ENCODE measurements at regions not wholly inside any gene's neighbourhood (a gene's known extent, or its start where the extent isn't known, plus 50 kb on each side); places are given as distances from the start of the nearest gene placed in this dataset.

DNA sequence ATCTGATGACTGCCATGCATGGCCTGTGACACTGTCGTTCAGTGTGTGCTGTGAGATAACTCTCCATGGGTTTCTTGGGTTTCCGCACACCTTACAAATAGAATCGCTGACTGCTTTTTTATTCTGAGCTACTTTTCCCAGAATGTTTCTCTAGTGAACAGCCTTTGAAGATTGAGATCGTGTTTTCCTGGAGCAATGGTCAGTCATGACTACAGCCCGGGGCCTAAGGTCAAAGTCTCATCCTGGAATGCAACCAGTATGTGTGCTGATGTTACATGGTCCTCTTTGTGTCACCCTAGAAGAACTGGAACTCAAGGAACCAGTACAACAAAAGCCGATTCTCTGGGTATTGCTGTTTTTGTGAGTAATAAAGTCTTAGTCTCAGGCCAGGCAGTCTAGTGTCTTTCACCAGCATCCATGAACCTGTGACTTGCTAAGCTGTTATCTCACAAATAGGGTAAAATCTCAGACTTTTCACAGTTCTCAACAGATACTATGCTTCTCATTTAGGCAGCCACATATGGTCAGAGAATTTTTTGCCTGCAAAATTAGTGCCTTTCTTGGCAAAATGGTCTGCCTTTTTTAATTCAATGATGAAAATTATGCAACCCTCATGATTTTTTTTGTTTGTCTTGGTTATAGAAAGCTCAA is 124.9 kb upstream of the PIEZO2 start:
- ATAC-seq (no peak), DNase-seq (no peak)
- Histone ChIP-seq H3K9me3 (no peaks in the 10 kb centered on the region), H3K27me3 (no peaks in the 10 kb centered on the region), H3K4me3 (no peak overlapping the region), H3K36me3 (no peaks in the 10 kb centered on the region), H3K27ac (no peak overlapping the region), H3K4me1 (no peaks in the 10 kb centered on the region)
- TF ChIP-seq, protein P1, sequence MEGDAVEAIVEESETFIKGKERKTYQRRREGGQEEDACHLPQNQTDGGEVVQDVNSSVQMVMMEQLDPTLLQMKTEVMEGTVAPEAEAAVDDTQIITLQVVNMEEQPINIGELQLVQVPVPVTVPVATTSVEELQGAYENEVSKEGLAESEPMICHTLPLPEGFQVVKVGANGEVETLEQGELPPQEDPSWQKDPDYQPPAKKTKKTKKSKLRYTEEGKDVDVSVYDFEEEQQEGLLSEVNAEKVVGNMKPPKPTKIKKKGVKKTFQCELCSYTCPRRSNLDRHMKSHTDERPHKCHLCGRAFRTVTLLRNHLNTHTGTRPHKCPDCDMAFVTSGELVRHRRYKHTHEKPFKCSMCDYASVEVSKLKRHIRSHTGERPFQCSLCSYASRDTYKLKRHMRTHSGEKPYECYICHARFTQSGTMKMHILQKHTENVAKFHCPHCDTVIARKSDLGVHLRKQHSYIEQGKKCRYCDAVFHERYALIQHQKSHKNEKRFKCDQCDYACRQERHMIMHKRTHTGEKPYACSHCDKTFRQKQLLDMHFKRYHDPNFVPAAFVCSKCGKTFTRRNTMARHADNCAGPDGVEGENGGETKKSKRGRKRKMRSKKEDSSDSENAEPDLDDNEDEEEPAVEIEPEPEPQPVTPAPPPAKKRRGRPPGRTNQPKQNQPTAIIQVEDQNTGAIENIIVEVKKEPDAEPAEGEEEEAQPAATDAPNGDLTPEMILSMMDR (IDR thresholded peaks at IDR 0.05 in 4 of 5, conservative IDR thresholded peaks at IDR 0.05 in 1 of 5), result no peak
- TF ChIP-seq POLR2A (IDR thresholded peaks at IDR 0.05), result no peak
- intact Hi-C loops (cut with DNase I; ENCODE audit: low total_unique reads) (no loop called here), in situ Hi-C loops (cut with MboI; ENCODE audit: low sequenced_read_pairs in 4 of 4) (loop anchor here in 1 of 4 donors (25.0 kb wide), 1 partner anchor 412 kb away; no protein-coding TSS in a partner anchor)

GRCh38 chr18:11272516-11272915 is 123.1 kb upstream of the PIEZO2 start:
- intact Hi-C loops (cut with DNase I; ENCODE audit: low total_unique reads) (no loop called here), in situ Hi-C loops (cut with MboI; ENCODE audit: low sequenced_read_pairs in 4 of 4) (loop anchor here in 1 of 4 donors (25.0 kb wide), 1 partner anchor 410 kb away; no protein-coding TSS in a partner anchor)
- ATAC-seq, result no peak
- peaks cover 0 to 7% of the 10 kb centered on the region in 2 donors for H3K4me1 ChIP-seq
- no peaks in the 10 kb centered on the region for H3K27me3 ChIP-seq
- H3K4me3 ChIP-seq, result no peak overlapping the region
- DNase-seq, result no peak
- no peak overlapping the region for H3K27ac ChIP-seq
- TF ChIP-seq, protein P1 (IDR thresholded peaks at IDR 0.05 in 4 of 5, conservative IDR thresholded peaks at IDR 0.05 in 1 of 5), result no peak
- TF ChIP-seq POLR2A (IDR thresholded peaks at IDR 0.05), result no peak
- H3K36me3 ChIP-seq, result no peaks in the 10 kb centered on the region
- no peaks in the 10 kb centered on the region for H3K9me3 ChIP-seq

- TF ChIP-seq, protein P1 (IDR thresholded peaks at IDR 0.05 in 4 of 5, conservative IDR thresholded peaks at IDR 0.05 in 1 of 5), result no peak
- TF ChIP-seq POLR2A (IDR thresholded peaks at IDR 0.05), result no peak
- DNase-seq (no peak), ATAC-seq (no peak)
- Histone ChIP-seq H3K27ac (no peak overlapping the region), H3K4me1 (peaks cover 0 to 7% of the 10 kb centered on the region in 2 donors), H3K9me3 (no peaks in the 10 kb centered on the region), H3K27me3 (no peaks in the 10 kb centered on the region), H3K4me3 (no peak overlapping the region), H3K36me3 (no peaks in the 10 kb centered on the region)
- intact Hi-C loops (cut with DNase I; ENCODE audit: low total_unique reads) (no loop called here), in situ Hi-C loops (cut with MboI; ENCODE audit: low sequenced_read_pairs in 4 of 4) (loop anchor here in 1 of 4 donors (25.0 kb wide), 1 partner anchor 410 kb away; no protein-coding TSS in a partner anchor)
These were observed 122.6 kb upstream of the PIEZO2 start for GRCh38 chr18:11271954-11272353.

DNA sequence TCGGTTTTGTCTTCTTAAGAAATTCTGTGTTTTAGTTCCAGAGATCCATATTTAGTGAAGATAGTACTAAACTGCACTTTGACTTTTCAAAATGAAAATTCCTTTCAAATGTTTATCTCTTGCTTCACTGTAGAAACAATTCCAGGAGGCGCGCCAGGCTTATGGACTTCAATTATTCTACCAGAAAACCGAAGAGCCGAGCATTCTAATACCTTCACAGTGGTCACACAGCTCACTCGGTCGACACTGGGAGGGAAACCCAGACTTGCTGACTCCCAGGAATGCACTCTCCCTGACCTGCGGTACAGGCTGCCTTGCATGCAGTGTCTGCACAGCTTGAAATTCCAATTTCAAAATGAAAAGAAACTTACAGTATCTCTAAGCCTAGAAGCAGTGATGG is 119.9 kb upstream of the PIEZO2 start:
- peaks cover 0 to 7% of the 10 kb centered on the region in 2 donors for H3K4me1 ChIP-seq
- ATAC-seq, result no peak
- H3K36me3 ChIP-seq, result no peaks in the 10 kb centered on the region
- no peaks in the 10 kb centered on the region for H3K9me3 ChIP-seq
- in situ Hi-C loops (cut with MboI; ENCODE audit: low sequenced_read_pairs in 4 of 4), result loop anchor here in 1 of 4 donors (25.0 kb wide), 1 partner anchor 407 kb away; no protein-coding TSS in a partner anchor
- intact Hi-C loops (cut with DNase I; ENCODE audit: low total_unique reads), result no loop called here
- no peaks in the 10 kb centered on the region for H3K27me3 ChIP-seq
- TF ChIP-seq POLR2A (IDR thresholded peaks at IDR 0.05), result no peak
- TF ChIP-seq, protein P1 (IDR thresholded peaks at IDR 0.05 in 4 of 5, conservative IDR thresholded peaks at IDR 0.05 in 1 of 5), result no peak
- no peak overlapping the region for H3K27ac ChIP-seq
- H3K4me3 ChIP-seq, result peak overlapping the region in 2 of 4 donors; percentile 12 to 26
- DNase-seq, result no peak

Data from gastrocnemius medialis (tissue), 4 donors.